GM12872 (cell line): ENCODE measurements at regions not wholly inside any gene's neighbourhood (a gene's known extent, or its start where the extent isn't known, plus 50 kb on each side); places are given as distances from the start of the nearest gene placed in this dataset.

ENCODE experiments used
- TF ChIP-seq, protein P1 (sequence below): IDR thresholded peaks from 3 replicates; pipeline ENCODE4 v1.5.1; 2011; ENCODE audit warnings: low read depth, mild to moderate bottlenecking, low read length, moderate library complexity; ENCODE audit not compliant: insufficient read depth

DNA sequence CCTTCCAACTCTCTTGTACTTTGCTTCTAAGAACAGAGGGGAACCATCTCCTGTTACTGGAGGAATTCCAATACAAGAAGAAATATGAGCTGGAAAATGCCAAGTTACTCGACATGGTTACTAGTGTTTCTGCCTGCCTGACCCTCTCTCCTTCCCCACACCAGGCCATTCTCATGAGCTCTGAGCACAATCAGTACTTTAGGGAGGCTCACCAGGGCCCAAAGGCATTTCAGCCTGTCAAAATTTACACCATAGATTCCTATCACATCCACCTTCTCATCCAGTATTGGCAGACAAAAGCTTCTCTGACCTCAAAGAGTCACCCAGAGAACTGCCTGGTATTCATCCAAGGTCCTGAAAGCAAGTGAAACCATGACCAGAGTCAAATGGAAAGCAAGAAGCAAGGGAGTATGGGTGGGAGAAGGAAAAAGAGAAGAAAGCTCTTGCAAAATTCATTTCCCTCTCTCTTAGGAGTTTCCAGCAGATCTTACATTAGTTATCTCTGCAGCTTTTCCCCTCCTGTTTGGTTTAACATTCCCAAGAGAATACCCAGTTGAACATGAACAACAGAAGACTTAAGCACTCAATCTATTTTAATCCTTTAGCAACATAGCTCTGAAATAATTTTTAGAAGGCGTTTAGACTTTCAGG is 58.7 kb upstream of the NCAM1 start:
- TF ChIP-seq, protein P1, sequence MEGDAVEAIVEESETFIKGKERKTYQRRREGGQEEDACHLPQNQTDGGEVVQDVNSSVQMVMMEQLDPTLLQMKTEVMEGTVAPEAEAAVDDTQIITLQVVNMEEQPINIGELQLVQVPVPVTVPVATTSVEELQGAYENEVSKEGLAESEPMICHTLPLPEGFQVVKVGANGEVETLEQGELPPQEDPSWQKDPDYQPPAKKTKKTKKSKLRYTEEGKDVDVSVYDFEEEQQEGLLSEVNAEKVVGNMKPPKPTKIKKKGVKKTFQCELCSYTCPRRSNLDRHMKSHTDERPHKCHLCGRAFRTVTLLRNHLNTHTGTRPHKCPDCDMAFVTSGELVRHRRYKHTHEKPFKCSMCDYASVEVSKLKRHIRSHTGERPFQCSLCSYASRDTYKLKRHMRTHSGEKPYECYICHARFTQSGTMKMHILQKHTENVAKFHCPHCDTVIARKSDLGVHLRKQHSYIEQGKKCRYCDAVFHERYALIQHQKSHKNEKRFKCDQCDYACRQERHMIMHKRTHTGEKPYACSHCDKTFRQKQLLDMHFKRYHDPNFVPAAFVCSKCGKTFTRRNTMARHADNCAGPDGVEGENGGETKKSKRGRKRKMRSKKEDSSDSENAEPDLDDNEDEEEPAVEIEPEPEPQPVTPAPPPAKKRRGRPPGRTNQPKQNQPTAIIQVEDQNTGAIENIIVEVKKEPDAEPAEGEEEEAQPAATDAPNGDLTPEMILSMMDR: no peak

GRCh38 chr11:112903340-112903739 is 57.9 kb upstream of the NCAM1 start:
- TF ChIP-seq, protein P1: no peak

GRCh38 chr11:112911124-112911523 is 50.1 kb upstream of the NCAM1 start:
- TF ChIP-seq, protein P1: no peak
